ENCODE measurements at regions not wholly inside any gene's neighbourhood (a gene's known extent, or its start where the extent isn't known, plus 50 kb on each side); places are given as distances from the start of the nearest gene placed in this dataset.

DNA sequence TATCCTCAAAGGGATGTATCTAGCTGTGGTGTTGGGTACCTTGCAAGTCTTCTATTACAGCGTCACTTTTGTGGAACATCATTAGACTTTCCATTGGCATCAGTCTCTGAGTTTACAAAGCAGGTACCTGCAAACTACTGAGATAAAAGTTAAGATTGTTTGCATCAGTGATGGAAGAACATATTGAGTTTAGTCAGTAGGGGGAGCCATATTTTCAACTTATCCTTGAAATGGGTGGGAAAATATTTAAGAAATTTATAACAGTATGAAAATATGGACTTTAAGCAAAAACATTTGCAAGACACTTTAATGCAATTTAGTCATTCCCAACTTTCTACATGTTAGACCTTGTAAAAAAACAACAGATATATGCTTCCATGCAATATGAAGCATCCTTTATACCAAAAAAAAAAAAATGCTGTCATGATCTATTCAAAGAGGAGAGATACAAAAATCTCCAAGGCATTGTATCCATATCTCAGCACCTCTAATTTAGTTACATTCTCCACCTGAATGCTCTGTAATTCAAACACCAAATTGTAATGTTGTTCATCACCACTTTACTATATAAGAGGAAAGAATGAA is 98.6 kb upstream of the ADAMTS19 start:
- H3K9me2 ChIP-seq (ENCODE audit: insufficient read depth, low read length): no peaks in the 10 kb centered on the region
- DNase-seq (ENCODE audit: low spot score): peak; percentile 4
- H3K79me2 ChIP-seq (ENCODE audit: insufficient read depth, low read depth, low read length): no peaks in the 10 kb centered on the region
- H3K4me3 ChIP-seq (ENCODE audit: low read depth, low read length, poor library complexity, severe bottlenecking): no peak overlapping the region
- intact Hi-C loops (cut with micrococcal nuclease; ENCODE audit: unreplicated experiment): no loop called here
- no peaks in the 10 kb centered on the region for H3K4me1 ChIP-seq (ENCODE audit: insufficient read depth, low read length, poor library complexity, severe bottlenecking)
- no peaks in the 10 kb centered on the region for H3K9me3 ChIP-seq (ENCODE audit: low read length)
- no TSS peak for BruUV-seq (replicated peaks)
- no peak overlapping the region for H2AFZ ChIP-seq (ENCODE audit: low read length)
- H3K4me2 ChIP-seq (ENCODE audit: low read length): no peak overlapping the region
- H4K20me1 ChIP-seq (ENCODE audit: insufficient read depth, low read length): no peaks in the 10 kb centered on the region
- no peaks in the 10 kb centered on the region for H3K36me3 ChIP-seq (ENCODE audit: insufficient read depth, low read length)
- H3K27ac ChIP-seq (ENCODE audit: low read depth, low read length, poor library complexity, severe bottlenecking): no peak overlapping the region
- CTCF ChIA-PET (ENCODE audit: unreplicated experiment): no interaction called here
- POLR2A ChIA-PET: no interaction called here
- TF ChIP-seq EZH2phosphoT487 (IDR thresholded peaks at IDR 0.05; ENCODE audit: borderline replicate concordance, low read depth, low read length): no peak
- TF ChIP-seq, protein P1, sequence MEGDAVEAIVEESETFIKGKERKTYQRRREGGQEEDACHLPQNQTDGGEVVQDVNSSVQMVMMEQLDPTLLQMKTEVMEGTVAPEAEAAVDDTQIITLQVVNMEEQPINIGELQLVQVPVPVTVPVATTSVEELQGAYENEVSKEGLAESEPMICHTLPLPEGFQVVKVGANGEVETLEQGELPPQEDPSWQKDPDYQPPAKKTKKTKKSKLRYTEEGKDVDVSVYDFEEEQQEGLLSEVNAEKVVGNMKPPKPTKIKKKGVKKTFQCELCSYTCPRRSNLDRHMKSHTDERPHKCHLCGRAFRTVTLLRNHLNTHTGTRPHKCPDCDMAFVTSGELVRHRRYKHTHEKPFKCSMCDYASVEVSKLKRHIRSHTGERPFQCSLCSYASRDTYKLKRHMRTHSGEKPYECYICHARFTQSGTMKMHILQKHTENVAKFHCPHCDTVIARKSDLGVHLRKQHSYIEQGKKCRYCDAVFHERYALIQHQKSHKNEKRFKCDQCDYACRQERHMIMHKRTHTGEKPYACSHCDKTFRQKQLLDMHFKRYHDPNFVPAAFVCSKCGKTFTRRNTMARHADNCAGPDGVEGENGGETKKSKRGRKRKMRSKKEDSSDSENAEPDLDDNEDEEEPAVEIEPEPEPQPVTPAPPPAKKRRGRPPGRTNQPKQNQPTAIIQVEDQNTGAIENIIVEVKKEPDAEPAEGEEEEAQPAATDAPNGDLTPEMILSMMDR (conservative IDR thresholded peaks at IDR 0.05; ENCODE audit: low read length): peak; percentile 77

DNA sequence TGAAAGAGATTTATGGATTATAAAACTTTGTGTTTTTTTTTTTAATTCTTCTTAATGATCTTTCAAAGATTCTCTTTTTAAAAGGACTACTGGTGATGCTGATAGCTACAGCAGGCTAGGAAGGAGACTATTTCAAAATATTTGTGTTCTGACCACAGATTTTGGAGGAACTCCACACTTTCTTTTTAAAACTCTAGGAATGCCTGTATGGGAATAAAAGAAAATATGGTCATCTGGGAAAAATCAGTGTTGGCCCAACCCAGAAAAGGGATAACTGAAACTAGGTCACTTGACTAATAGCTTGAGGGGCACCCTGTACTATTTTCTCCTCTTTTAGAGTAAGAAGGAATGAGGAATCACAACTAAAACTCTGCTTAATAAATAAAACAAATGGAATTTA is 97.6 kb upstream of the ADAMTS19 start:
- no peak overlapping the region for H2AFZ ChIP-seq (ENCODE audit: low read length)
- DNase-seq (ENCODE audit: low spot score): no peak
- H4K20me1 ChIP-seq (ENCODE audit: insufficient read depth, low read length): no peaks in the 10 kb centered on the region
- ChIA-PET CTCF (ENCODE audit: unreplicated experiment) (no interaction called here), POLR2A (no interaction called here)
- no peaks in the 10 kb centered on the region for H3K4me1 ChIP-seq (ENCODE audit: insufficient read depth, low read length, poor library complexity, severe bottlenecking)
- no peak for TF ChIP-seq EZH2phosphoT487 (IDR thresholded peaks at IDR 0.05; ENCODE audit: borderline replicate concordance, low read depth, low read length)
- TF ChIP-seq, protein P1 (conservative IDR thresholded peaks at IDR 0.05; ENCODE audit: low read length): no peak
- no peaks in the 10 kb centered on the region for H3K9me3 ChIP-seq (ENCODE audit: low read length)
- H3K9me2 ChIP-seq (ENCODE audit: insufficient read depth, low read length): no peaks in the 10 kb centered on the region
- no TSS peak for BruUV-seq (replicated peaks)
- no peaks in the 10 kb centered on the region for H3K36me3 ChIP-seq (ENCODE audit: insufficient read depth, low read length)
- no peak overlapping the region for H3K27ac ChIP-seq (ENCODE audit: low read depth, low read length, poor library complexity, severe bottlenecking)
- no peak overlapping the region for H3K4me3 ChIP-seq (ENCODE audit: low read depth, low read length, poor library complexity, severe bottlenecking)
- intact Hi-C loops (cut with micrococcal nuclease; ENCODE audit: unreplicated experiment): no loop called here
- H3K4me2 ChIP-seq (ENCODE audit: low read length): no peak overlapping the region
- H3K79me2 ChIP-seq (ENCODE audit: insufficient read depth, low read depth, low read length): no peaks in the 10 kb centered on the region

DNA sequence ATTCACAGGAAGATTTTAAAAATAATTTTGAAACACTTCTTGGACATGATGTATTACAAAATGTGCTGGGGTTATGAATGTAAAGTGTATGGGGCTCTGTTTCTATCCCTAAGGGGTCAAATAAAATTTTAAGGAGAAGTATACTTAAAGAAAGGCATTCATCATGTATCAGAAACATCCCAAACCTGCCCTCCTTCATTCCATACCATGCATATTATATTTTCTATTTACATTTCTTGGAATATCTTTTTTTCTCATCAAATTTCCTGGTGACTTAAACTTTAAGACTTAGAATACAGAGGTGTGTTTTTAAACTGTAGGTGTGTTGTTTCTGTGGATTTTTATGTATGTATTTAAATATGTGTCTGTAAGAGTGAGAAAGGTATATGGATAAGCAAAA is 96.1 kb upstream of the ADAMTS19 start:
- Histone ChIP-seq H3K9me3 (ENCODE audit: low read length) (no peaks in the 10 kb centered on the region), H3K9me2 (ENCODE audit: insufficient read depth, low read length) (no peaks in the 10 kb centered on the region), H3K4me1 (ENCODE audit: insufficient read depth, low read length, poor library complexity, severe bottlenecking) (no peaks in the 10 kb centered on the region), H3K4me3 (ENCODE audit: low read depth, low read length, poor library complexity, severe bottlenecking) (no peak overlapping the region), H3K36me3 (ENCODE audit: insufficient read depth, low read length) (no peaks in the 10 kb centered on the region), H3K27ac (ENCODE audit: low read depth, low read length, poor library complexity, severe bottlenecking) (no peak overlapping the region), H3K4me2 (ENCODE audit: low read length) (no peak overlapping the region), H4K20me1 (ENCODE audit: insufficient read depth, low read length) (no peaks in the 10 kb centered on the region), H2AFZ (ENCODE audit: low read length) (no peak overlapping the region), H3K79me2 (ENCODE audit: insufficient read depth, low read depth, low read length) (no peaks in the 10 kb centered on the region)
- no peak for DNase-seq (ENCODE audit: low spot score)
- intact Hi-C loops (cut with micrococcal nuclease; ENCODE audit: unreplicated experiment): no loop called here
- TF ChIP-seq EZH2phosphoT487 (IDR thresholded peaks at IDR 0.05; ENCODE audit: borderline replicate concordance, low read depth, low read length): no peak
- BruUV-seq (replicated peaks): no TSS peak
- ChIA-PET POLR2A (interaction anchor here (0.9 kb wide), 1 partner anchor 31 kb away, joined by 3 read pairs; no protein-coding TSS in a partner anchor), CTCF (ENCODE audit: unreplicated experiment) (no interaction called here)

All from OCI-LY7 (cell line).